Omental fat pad (tissue), 3 donors: ENCODE measurements at regions not wholly inside any gene's neighbourhood (a gene's known extent, or its start where the extent isn't known, plus 50 kb on each side); places are given as distances from the start of the nearest gene placed in this dataset.

Experiments used
- ATAC-seq: fragments of 150-250 bp; one replicate; pipeline ENCODE4 v1.9.1; 2016; ENCODE audit warnings: mild to moderate bottlenecking, moderate library complexity; ENCODE audit not compliant: low FRiP score
- DNase-seq: peaks from one replicate; pipeline ENCODE4 v3.0.0-alpha.2; 2019; ENCODE audit warnings: low spot score
- CTCF ChIP-seq, 3 donors: fragments of 450-650 bp; IDR thresholded peaks; one replicate each; pipeline ENCODE4 v1.5.1; 2016 to 2017; ENCODE audit warnings: antibody characterized with exemption in 3 of 3, mild to moderate bottlenecking in 3 of 3, moderate library complexity in 2 of 3

DNA sequence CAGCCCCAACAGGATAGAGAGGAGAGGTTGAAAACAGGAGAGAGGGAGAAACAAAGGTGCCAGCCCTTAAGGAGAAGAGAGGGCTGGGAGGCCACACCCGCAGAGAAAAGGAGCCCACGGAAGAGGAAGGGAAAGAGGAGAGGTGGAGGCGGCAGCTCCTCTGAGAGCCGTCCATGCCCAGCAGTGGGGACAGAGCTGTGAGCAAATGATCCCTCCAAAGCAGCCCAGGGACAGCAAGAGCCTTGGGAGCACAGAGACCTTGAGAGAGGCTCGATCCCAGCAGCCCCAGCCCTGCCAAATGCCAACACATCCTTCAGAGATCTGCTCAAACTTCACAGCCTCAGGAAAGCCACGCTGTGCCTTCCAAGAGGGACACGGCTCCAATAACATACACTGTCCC lies 66.7 kb upstream of the CORO2B start:
- DNase-seq (no peak), ATAC-seq (no peak)
- TF ChIP-seq CTCF (IDR thresholded peaks at IDR 0.05), result no peak

- no peak for DNase-seq
- TF ChIP-seq CTCF (IDR thresholded peaks at IDR 0.05), result no peak
- ATAC-seq, result no peak
Observed at GRCh38 chr15:68512598-68512997, 66.2 kb upstream of the CORO2B start.

GRCh38 chr15:68515371-68516095 lies 63.3 kb upstream of the CORO2B start:
- DNase-seq (no peak), ATAC-seq (no peak)
- TF ChIP-seq CTCF (IDR thresholded peaks at IDR 0.05), result no peak

- DNase-seq (no peak), ATAC-seq (no peak)
- no peak for TF ChIP-seq CTCF (IDR thresholded peaks at IDR 0.05)
Observed at GRCh38 chr15:68517285-68517761, 61.5 kb upstream of the CORO2B start.

GRCh38 chr15:68518046-68518445 lies 60.7 kb upstream of the CORO2B start:
- DNase-seq, result no peak
- TF ChIP-seq CTCF (IDR thresholded peaks at IDR 0.05), result no peak
- ATAC-seq, result no peak

- no peak for TF ChIP-seq CTCF (IDR thresholded peaks at IDR 0.05)
- no peak for ATAC-seq
- DNase-seq, result no peak
Observed at GRCh38 chr15:68518785-68519430, 59.9 kb upstream of the CORO2B start.
